AG04450 (cell line): ENCODE measurements at regions not wholly inside any gene's neighbourhood (a gene's known extent, or its start where the extent isn't known, plus 50 kb on each side); places are given as distances from the start of the nearest gene placed in this dataset.
A peak's percentile ranks its signal among the peaks of the same experiment; 100 is the strongest.

Experiments
- CTCF ChIA-PET: fragments of 300-600, 350-600 bp; formaldehyde crosslinking; extraction: SDS; loops from one replicate; lab custom pipeline; 2022; ENCODE audit warnings: antibody characterized with exemption, inconsistent platforms; lab: Charles Lee
- POLR2A ChIA-PET: fragments of 350-600 bp; formaldehyde crosslinking; extraction: SDS; loops from one replicate; lab custom pipeline; 2021; ENCODE audit warnings: antibody characterized with exemption, inconsistent platforms; lab: Yijun Ruan, JAX
- DNase-seq: peaks from one replicate; pipeline ENCODE4 v3.0.0-alpha.2; 2011; ENCODE audit warnings: low read depth, low spot score
- H3K27ac ChIP-seq: one replicate; pipeline ENCODE4 v1.5.1; 2012; ENCODE audit warnings: low read depth, low read length, control low read depth
- H3K27me3 ChIP-seq: one replicate; pipeline ENCODE4 v1.6.0; 2012; ENCODE audit warnings: low read length; ENCODE audit not compliant: control insufficient read depth, insufficient read depth
- H3K4me3 ChIP-seq: 2 replicates; pipeline ENCODE4 v1.5.1; 2011; ENCODE audit warnings: mild to moderate bottlenecking, low read depth, low read length, control low read depth
- H3K9me3 ChIP-seq: 2 replicates; pipeline ENCODE4 v1.5.1; 2012; ENCODE audit warnings: low read length; ENCODE audit not compliant: control insufficient read depth, insufficient read depth
- CTCF ChIP-seq: IDR thresholded peaks from 2 replicates; pipeline ENCODE4 v1.5.1; 2011; ENCODE audit warnings: low read depth, low read length, control low read depth, inconsistent platforms

- peak overlapping the region; percentile 10; the same call in 1 of the 2 replicates for H3K4me3 ChIP-seq
- ChIA-PET CTCF (interaction anchor here (0.5 to 3.6 kb wide), 59 partner anchors 8 to 665 kb away, joined by 3 to 43 read pairs (median 4); partner anchors contain the start of genes ADAM17 and YWHAQ), POLR2A (interaction anchor here (0.6 to 1.6 kb wide), 2 partner anchors 73 to 140 kb away, joined by 3 to 8 read pairs; partner anchors contain the start of genes TAF1B and YWHAQ)
- peak; percentile 26 for DNase-seq
- H3K9me3 ChIP-seq, result no peaks in the 10 kb centered on the region; the same call in 1 of the 2 replicates
- no peaks in the 10 kb centered on the region for H3K27me3 ChIP-seq
- peak overlapping the region; percentile 21 for H3K27ac ChIP-seq
- TF ChIP-seq CTCF, result peak; percentile 78
Observed at GRCh38 chr2:9770308-9771100, 72.8 kb upstream of the TAF1B start.

- ChIA-PET POLR2A (interaction anchor here (1.1 to 1.6 kb wide), 2 partner anchors 132 to 140 kb away, joined by 3 to 8 read pairs; partner anchors contain the start of gene YWHAQ), CTCF (interaction anchor here (0.5 to 3.6 kb wide), 54 partner anchors 8 to 664 kb away, joined by 3 to 43 read pairs (median 4); partner anchors contain the start of genes ADAM17 and YWHAQ)
- H3K9me3 ChIP-seq, result no peaks in the 10 kb centered on the region; the same call in 1 of the 2 replicates
- no peak for DNase-seq
- TF ChIP-seq CTCF, result no peak
- peak overlapping the region; percentile 21 for H3K27ac ChIP-seq
- no peaks in the 10 kb centered on the region for H3K27me3 ChIP-seq
- no peak overlapping the region for H3K4me3 ChIP-seq
Observed at GRCh38 chr2:9771101-9771449, 72.2 kb upstream of the TAF1B start.

GRCh38 chr2:9771481-9772017, 71.7 kb upstream of the TAF1B start:
- TF ChIP-seq CTCF, result peak; percentile 30; the same call in 1 of the 2 replicates
- Histone ChIP-seq H3K27me3 (no peaks in the 10 kb centered on the region), H3K9me3 (no peaks in the 10 kb centered on the region; the same call in 1 of the 2 replicates), H3K4me3 (no peak overlapping the region), H3K27ac (no peak overlapping the region)
- CTCF ChIA-PET, result interaction anchor here (0.6 to 3.6 kb wide), 23 partner anchors 8 to 663 kb away, joined by 3 to 43 read pairs (median 10); partner anchors contain the start of genes ADAM17 and YWHAQ
- POLR2A ChIA-PET, result interaction anchor here (1.1 kb wide), 1 partner anchor 132 kb away, joined by 3 read pairs; no protein-coding TSS in a partner anchor
- DNase-seq, result peak; percentile 26

GRCh38 chr2:9772035-9772998, 71.0 kb upstream of the TAF1B start:
- Histone ChIP-seq H3K4me3 (no peak overlapping the region), H3K27me3 (no peaks in the 10 kb centered on the region), H3K9me3 (no peaks in the 10 kb centered on the region; the same call in 1 of the 2 replicates), H3K27ac (no peak overlapping the region)
- TF ChIP-seq CTCF, result no peak
- CTCF ChIA-PET, result interaction anchor here (0.6 to 3.6 kb wide), 8 partner anchors 8 to 273 kb away, joined by 3 to 43 read pairs (median 11); partner anchors contain the start of gene YWHAQ
- DNase-seq, result no peak
- POLR2A ChIA-PET, result interaction anchor here (1.1 kb wide), 1 partner anchor 133 kb away, joined by 3 read pairs; no protein-coding TSS in a partner anchor
